ENCODE measurements at regions not wholly inside any gene's neighbourhood (a gene's known extent, or its start where the extent isn't known, plus 50 kb on each side); places are given as distances from the start of the nearest gene placed in this dataset.

DNA sequence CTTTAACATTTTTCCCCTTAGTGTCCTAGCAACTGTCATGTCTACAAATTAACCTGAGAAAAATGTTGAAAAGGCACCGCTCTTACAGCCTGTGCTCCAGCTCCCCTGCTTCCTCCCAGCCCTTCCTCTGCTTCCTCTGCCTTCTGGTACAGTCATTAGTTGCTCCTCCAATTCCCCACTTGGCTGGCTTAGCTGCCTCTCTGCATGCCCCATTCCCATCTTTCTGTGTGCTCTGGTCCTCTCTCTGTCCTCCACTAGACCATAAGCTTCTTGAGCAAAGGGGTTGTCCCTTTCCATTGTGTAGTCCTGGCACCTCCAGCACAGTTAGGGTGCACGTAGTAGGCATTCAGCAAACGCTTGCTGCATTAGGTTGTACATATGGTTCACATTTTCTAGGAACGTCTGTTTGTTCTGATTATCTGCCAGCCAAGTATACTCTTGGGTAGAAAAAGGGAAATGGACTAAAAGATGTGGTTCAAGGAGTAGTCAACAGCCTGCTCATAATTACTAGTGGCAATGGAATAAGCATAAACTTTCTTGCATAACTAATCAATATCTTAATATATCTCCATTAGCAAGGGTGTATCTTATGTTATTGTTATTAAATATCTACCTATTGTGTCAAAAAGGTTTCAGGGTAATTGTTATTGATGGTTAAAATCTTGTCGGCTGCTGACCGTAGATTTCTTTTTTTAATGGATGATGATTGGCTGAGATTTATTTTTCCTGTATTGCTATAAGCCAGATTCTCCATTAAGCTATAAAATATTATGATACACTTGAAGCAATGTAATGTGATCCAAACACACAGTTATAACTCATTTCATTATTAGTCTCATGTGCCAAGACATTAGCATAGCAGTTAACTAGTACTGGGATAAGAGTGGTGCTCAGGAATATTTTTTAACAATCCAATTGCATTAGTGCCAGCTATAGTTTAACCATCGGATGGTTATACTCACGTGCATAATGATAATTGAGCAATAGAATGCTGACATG, 340.1 kb downstream of the SLC4A3 start:
- Histone ChIP-seq H3K9ac (ENCODE audit: low read depth, low read length) (no peak overlapping the region), H3K4me1 (ENCODE audit: control insufficient read depth, insufficient read depth, low read length) (peaks cover 12% of the 10 kb centered on the region), H3K9me3 (replicated peaks; ENCODE audit: low read length) (no peaks in the 10 kb centered on the region), H3K27me3 (ENCODE audit: control insufficient read depth, insufficient read depth, low read length) (no peaks in the 10 kb centered on the region), H3K4me2 (ENCODE audit: low read length) (no peak overlapping the region), H3K36me3 (ENCODE audit: insufficient read depth, low read length) (no peaks in the 10 kb centered on the region), H3K4me3 (ENCODE audit: low read length) (no peak overlapping the region)

DNA sequence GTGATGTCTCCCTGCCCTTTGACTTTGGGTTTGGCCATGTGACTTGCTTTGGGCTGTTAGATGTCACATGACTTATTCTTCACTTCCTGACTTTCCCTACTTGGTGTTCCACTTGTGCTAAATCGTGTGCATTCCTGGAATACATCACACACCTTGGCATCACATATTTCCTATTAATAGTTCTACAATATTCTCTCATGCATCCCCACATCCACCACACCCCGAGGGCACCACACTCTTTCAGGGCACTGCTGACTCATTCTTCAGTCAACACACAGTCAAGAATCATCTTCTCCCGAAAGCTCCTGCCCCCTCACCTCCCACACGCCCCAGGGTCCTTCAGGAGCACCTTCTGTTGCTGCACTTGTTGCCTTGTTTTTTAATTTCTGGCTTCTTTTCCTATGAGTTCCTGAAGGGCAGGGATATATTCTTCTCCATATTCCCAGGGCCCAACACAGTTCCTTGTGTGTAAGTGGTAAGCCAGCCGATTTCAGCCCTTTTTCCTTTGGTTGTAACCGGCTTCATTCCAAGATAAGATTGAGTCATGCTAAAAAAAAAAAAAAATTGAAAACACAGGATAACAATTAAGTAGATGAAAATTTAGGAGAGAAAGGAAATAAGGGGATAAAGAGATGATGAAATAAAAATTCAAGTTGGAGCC, 341.4 kb downstream of the SLC4A3 start:
- Histone ChIP-seq H3K9ac (ENCODE audit: low read depth, low read length) (peak overlapping the region; percentile 40), H3K4me2 (ENCODE audit: low read length) (peak overlapping the region; percentile 11), H3K4me3 (ENCODE audit: low read length) (no peak overlapping the region), H3K27me3 (ENCODE audit: control insufficient read depth, insufficient read depth, low read length) (no peaks in the 10 kb centered on the region), H3K4me1 (ENCODE audit: control insufficient read depth, insufficient read depth, low read length) (peaks cover 12% of the 10 kb centered on the region), H3K9me3 (replicated peaks; ENCODE audit: low read length) (no peaks in the 10 kb centered on the region), H3K36me3 (ENCODE audit: insufficient read depth, low read length) (no peaks in the 10 kb centered on the region)

DNA sequence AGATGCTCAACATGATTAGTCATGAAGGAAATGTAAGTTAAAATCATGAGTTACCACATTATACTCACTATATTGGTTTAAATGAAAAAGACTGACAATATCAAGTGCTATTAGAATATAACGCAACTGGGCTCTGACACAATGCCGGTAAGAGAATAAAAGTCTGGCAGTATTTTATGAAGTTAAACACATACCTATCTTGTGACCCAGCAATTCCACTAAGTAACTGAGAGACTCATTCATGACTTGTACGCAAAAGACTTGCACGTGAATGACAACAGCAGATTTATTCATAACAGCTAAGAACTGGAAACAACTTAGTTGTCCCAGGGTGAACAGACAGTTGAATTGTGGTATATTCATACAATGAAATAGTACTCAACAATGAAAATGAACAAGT, 342.1 kb downstream of the SLC4A3 start:
- no peaks in the 10 kb centered on the region for H3K27me3 ChIP-seq (ENCODE audit: control insufficient read depth, insufficient read depth, low read length)
- no peak overlapping the region for H3K4me3 ChIP-seq (ENCODE audit: low read length)
- H3K4me2 ChIP-seq (ENCODE audit: low read length) = peak overlapping the region; percentile 7
- peaks cover 12% of the 10 kb centered on the region for H3K4me1 ChIP-seq (ENCODE audit: control insufficient read depth, insufficient read depth, low read length)
- no peaks in the 10 kb centered on the region for H3K36me3 ChIP-seq (ENCODE audit: insufficient read depth, low read length)
- peak overlapping the region; percentile 40 for H3K9ac ChIP-seq (ENCODE audit: low read depth, low read length)
- no peaks in the 10 kb centered on the region for H3K9me3 ChIP-seq (replicated peaks; ENCODE audit: low read length)

DNA sequence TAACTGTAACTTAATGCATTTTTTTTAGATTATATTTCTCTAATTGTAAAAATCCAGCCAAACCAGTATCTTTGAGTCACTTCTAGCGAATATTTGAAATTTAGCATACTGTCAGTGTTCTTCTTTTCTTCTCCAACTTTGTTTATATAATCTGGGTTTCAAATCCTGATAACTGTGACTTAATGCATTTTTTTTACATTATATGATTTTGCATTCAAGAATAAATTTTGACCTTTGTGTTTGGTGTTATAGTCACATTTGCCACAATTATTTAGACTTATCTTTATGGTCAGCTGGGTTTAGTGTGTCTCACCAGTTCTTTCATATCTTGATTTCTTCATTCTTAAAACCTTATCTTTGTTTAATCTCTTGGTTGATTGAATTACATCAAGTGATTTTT, 345.7 kb downstream of the SLC4A3 start:
- no peaks in the 10 kb centered on the region for H3K36me3 ChIP-seq (ENCODE audit: insufficient read depth, low read length)
- H3K4me3 ChIP-seq (ENCODE audit: low read length) = no peak overlapping the region

DNA sequence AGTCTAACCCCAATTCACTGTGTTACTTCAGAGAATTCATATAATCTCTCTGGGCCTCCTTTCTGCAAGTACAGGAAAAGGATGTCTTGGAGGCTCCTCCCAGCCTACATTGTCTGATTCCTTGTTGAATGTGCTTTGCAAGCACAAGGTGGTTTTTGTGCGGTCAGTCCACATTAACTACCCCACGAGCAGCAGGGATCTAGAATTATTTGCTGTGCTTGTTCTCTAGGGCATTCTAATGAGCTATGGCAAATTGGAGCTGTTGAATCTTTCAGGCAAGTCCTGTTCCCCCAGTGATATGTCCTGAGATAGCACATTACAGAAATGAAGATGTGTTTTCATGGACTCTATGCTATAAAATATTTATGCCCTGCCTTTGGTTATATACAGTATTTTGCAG, 349.4 kb downstream of the SLC4A3 start:
- H3K4me3 ChIP-seq (ENCODE audit: low read length) = no peak overlapping the region
- H3K4me2 ChIP-seq (ENCODE audit: low read length) = no peak overlapping the region
- no peaks in the 10 kb centered on the region for H3K27me3 ChIP-seq (ENCODE audit: control insufficient read depth, insufficient read depth, low read length)
- H3K9me3 ChIP-seq (replicated peaks; ENCODE audit: low read length) = no peaks in the 10 kb centered on the region
- H3K4me1 ChIP-seq (ENCODE audit: control insufficient read depth, insufficient read depth, low read length) = no peaks in the 10 kb centered on the region
- no peaks in the 10 kb centered on the region for H3K36me3 ChIP-seq (ENCODE audit: insufficient read depth, low read length)
- H3K9ac ChIP-seq (ENCODE audit: low read depth, low read length) = no peak overlapping the region

More for the DNA sequence above, 345.7 kb downstream of the SLC4A3 start:
- H3K9ac ChIP-seq (ENCODE audit: low read depth, low read length) = no peak overlapping the region
- H3K4me2 ChIP-seq (ENCODE audit: low read length) = no peak overlapping the region
- H3K27me3 ChIP-seq (ENCODE audit: control insufficient read depth, insufficient read depth, low read length) = no peaks in the 10 kb centered on the region
- peaks cover 12% of the 10 kb centered on the region for H3K4me1 ChIP-seq (ENCODE audit: control insufficient read depth, insufficient read depth, low read length)
- H3K9me3 ChIP-seq (replicated peaks; ENCODE audit: low read length) = no peaks in the 10 kb centered on the region

DNA sequence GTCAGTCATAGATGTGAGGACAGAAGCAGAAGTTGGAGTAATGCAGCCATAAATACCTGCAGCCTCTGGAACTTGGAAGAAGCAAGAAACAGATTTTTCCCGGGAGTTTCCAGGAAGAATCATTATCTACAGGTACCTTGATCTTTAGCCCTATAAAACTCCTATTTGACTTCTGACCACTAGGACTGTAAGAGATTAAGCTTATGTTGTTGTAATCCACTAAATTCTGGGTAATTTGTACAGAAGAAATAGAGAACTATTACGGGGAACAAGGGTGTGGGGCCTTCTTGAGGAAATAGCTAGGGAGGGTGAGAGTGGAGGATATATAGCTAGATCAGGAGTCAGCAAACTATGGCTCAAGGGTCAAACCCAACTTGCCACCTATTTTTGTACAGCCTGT, 353.2 kb downstream of the SLC4A3 start:
- H3K27me3 ChIP-seq (ENCODE audit: control insufficient read depth, insufficient read depth, low read length) = no peaks in the 10 kb centered on the region
- H3K4me1 ChIP-seq (ENCODE audit: control insufficient read depth, insufficient read depth, low read length) = no peaks in the 10 kb centered on the region
- no peak overlapping the region for H3K9ac ChIP-seq (ENCODE audit: low read depth, low read length)
- H3K9me3 ChIP-seq (replicated peaks; ENCODE audit: low read length) = no peaks in the 10 kb centered on the region
- H3K4me3 ChIP-seq (ENCODE audit: low read length) = no peak overlapping the region
- H3K36me3 ChIP-seq (ENCODE audit: insufficient read depth, low read length) = no peaks in the 10 kb centered on the region
- H3K4me2 ChIP-seq (ENCODE audit: low read length) = no peak overlapping the region

DNA sequence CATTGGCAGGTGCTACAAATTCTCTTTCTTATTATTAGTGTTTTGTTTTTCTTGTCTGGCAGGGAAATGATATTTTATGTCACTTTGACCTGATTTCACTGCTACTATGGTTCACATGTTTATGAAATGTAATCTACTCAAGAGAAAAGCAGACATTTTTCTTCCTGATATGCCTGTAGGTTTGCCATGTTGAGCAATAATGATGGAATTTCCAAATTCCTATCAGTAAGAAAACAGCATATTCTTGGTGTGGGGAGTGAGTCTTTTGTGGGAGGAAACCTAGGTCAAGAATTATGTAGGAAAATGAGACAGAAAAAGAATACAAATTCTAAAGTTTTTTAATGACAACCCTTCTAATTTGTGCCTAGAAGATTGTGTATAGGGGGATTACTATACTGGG, 356.4 kb downstream of the SLC4A3 start:
- Histone ChIP-seq H3K27me3 (ENCODE audit: control insufficient read depth, insufficient read depth, low read length) (no peaks in the 10 kb centered on the region), H3K9ac (ENCODE audit: low read depth, low read length) (no peak overlapping the region), H3K36me3 (ENCODE audit: insufficient read depth, low read length) (no peaks in the 10 kb centered on the region), H3K9me3 (replicated peaks; ENCODE audit: low read length) (no peaks in the 10 kb centered on the region), H3K4me3 (ENCODE audit: low read length) (no peak overlapping the region), H3K4me2 (ENCODE audit: low read length) (no peak overlapping the region), H3K4me1 (ENCODE audit: control insufficient read depth, insufficient read depth, low read length) (no peaks in the 10 kb centered on the region)

DNA sequence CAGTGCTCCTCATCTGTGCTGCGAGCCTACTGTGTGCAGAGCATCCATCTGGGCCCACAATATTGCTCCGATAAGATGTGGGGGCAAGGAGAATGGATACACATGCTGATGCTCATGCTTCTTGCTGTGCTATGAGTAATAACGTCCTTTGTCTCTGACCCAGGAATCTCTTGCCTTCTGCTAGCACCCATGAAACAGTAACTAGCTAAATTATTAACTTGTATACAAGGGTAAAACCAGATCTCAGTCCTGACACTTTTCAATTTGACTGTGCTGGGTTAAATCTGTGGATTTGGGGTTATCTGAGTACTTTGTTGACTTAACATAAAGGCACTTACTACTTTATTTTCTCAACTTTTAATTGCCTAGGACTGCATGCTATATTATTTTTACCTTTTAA, 357.6 kb downstream of the SLC4A3 start:
- H3K9ac ChIP-seq (ENCODE audit: low read depth, low read length) = no peak overlapping the region
- H3K27me3 ChIP-seq (ENCODE audit: control insufficient read depth, insufficient read depth, low read length) = no peaks in the 10 kb centered on the region
- H3K4me3 ChIP-seq (ENCODE audit: low read length) = no peak overlapping the region
- no peaks in the 10 kb centered on the region for H3K4me1 ChIP-seq (ENCODE audit: control insufficient read depth, insufficient read depth, low read length)
- no peaks in the 10 kb centered on the region for H3K36me3 ChIP-seq (ENCODE audit: insufficient read depth, low read length)
- no peaks in the 10 kb centered on the region for H3K9me3 ChIP-seq (replicated peaks; ENCODE audit: low read length)
- no peak overlapping the region for H3K4me2 ChIP-seq (ENCODE audit: low read length)

DNA sequence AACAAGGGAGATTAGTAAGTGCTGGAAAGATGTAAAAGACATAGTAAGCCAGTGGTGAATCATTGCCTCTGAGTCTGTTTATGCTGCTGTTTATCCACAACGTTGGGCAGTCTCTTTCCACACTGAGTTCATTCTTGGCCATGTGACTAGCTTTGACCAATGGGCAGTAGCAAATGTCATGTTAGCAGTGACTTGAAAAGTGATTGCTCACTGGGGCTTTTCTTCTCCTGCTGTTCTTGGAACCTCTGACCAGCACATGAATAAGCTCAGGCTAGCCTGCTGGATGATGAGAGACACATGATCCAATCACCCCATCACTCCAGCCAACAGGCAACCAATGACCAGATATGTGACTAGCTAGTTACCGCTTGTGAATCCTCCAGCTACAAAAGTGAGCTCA, 360.4 kb downstream of the SLC4A3 start:
- H3K4me1 ChIP-seq (ENCODE audit: control insufficient read depth, insufficient read depth, low read length) = no peaks in the 10 kb centered on the region
- no peak overlapping the region for H3K4me2 ChIP-seq (ENCODE audit: low read length)
- no peaks in the 10 kb centered on the region for H3K36me3 ChIP-seq (ENCODE audit: insufficient read depth, low read length)

DNA sequence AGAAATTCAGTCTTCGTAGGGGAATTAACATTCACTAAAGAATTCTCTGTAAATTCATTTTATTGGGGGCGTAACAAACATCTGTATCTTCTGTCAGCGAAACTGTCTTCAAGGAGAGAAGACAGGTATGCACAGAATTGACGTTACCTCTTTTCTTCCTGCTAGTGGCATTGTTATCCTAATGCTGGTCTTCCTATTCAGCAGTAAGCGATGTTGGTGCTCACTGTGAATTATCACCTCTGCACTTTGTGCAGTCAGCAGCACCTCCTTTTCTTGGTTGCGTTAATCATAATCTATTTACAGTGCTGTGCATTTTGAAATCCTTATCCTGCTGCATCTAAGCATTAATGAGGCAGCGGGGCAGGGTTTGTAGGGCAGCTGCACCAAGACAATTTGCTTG, 362.3 kb downstream of the SLC4A3 start:
- Histone ChIP-seq H3K9me3 (replicated peaks; ENCODE audit: low read length) (no peaks in the 10 kb centered on the region), H3K4me3 (ENCODE audit: low read length) (no peak overlapping the region), H3K9ac (ENCODE audit: low read depth, low read length) (no peak overlapping the region), H3K27me3 (ENCODE audit: control insufficient read depth, insufficient read depth, low read length) (no peaks in the 10 kb centered on the region), H3K36me3 (ENCODE audit: insufficient read depth, low read length) (no peaks in the 10 kb centered on the region), H3K4me1 (ENCODE audit: control insufficient read depth, insufficient read depth, low read length) (no peaks in the 10 kb centered on the region), H3K4me2 (ENCODE audit: low read length) (no peak overlapping the region)

More for the DNA sequence above, 360.4 kb downstream of the SLC4A3 start:
- H3K9me3 ChIP-seq (replicated peaks; ENCODE audit: low read length) = no peaks in the 10 kb centered on the region
- H3K9ac ChIP-seq (ENCODE audit: low read depth, low read length) = no peak overlapping the region
- no peak overlapping the region for H3K4me3 ChIP-seq (ENCODE audit: low read length)
- H3K27me3 ChIP-seq (ENCODE audit: control insufficient read depth, insufficient read depth, low read length) = no peaks in the 10 kb centered on the region

DNA sequence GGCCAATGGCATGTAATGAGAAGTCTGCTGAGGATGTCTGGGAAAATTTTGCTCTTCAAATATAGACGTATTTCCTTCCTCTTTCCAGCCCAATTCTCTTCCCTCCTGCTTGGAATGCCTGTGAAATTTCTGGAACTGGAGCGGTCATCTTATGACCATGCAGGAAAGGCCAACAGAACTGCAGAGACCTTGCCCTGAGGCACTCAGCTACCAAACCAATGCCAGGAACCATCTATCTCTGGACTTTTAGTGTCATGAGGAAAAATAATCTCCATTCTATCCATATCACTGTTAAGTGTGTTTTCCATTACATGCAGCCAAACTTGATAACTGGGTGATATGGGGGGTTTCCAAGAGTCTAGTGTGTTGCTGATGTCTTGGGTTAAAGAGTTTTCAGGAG, 363.7 kb downstream of the SLC4A3 start:
- Histone ChIP-seq H3K9me3 (replicated peaks; ENCODE audit: low read length) (no peaks in the 10 kb centered on the region), H3K9ac (ENCODE audit: low read depth, low read length) (no peak overlapping the region), H3K4me1 (ENCODE audit: control insufficient read depth, insufficient read depth, low read length) (no peaks in the 10 kb centered on the region), H3K36me3 (ENCODE audit: insufficient read depth, low read length) (no peaks in the 10 kb centered on the region), H3K4me3 (ENCODE audit: low read length) (no peak overlapping the region), H3K27me3 (ENCODE audit: control insufficient read depth, insufficient read depth, low read length) (no peaks in the 10 kb centered on the region), H3K4me2 (ENCODE audit: low read length) (no peak overlapping the region)
